SK-N-MC (cell line): ENCODE measurements at regions not wholly inside any gene's neighbourhood (a gene's known extent, or its start where the extent isn't known, plus 50 kb on each side); places are given as distances from the start of the nearest gene placed in this dataset.
"Not testable (repeated sequence)": the region's sequence is repeated elsewhere in the genome, so short reads cannot be mapped to it uniquely, and the experiment has no call there.

ENCODE experiments used
- DNase-seq: peaks from one replicate; pipeline ENCODE4 v3.0.0-alpha.2; 2011; ENCODE audit warnings: low read depth, low spot score
- H3K27ac ChIP-seq: fragments of 200-600 bp; sonication (generic); 2 replicates; pipeline ENCODE4 v1.5.1; 2016; ENCODE audit warnings: mixed run types
- H3K36me3 ChIP-seq: fragments of 200-600 bp; sonication (generic); 2 replicates; pipeline ENCODE4 v1.6.1; 2017; ENCODE audit warnings: antibody characterized with exemption, low read length, mixed read lengths; ENCODE audit not compliant: insufficient read depth
- H3K4me3 ChIP-seq: fragments of 200-600 bp; sonication (generic); 2 replicates; pipeline ENCODE4 v1.5.1; 2016
- H3K9ac ChIP-seq: fragments of 200-600 bp; sonication (generic); 2 replicates; pipeline ENCODE4 v1.8.0; 2017; ENCODE audit warnings: mixed run types, mixed read lengths; ENCODE audit not compliant: insufficient read length
- H3K9me3 ChIP-seq: fragments of 200-600 bp; sonication (generic); 2 replicates; pipeline ENCODE4 v1.6.1; 2017; ENCODE audit warnings: low read depth, mild to moderate bottlenecking, antibody characterized with exemption, low read length, moderate library complexity, mixed read lengths
- EZH2 ChIP-seq: fragments of 200-600 bp; sonication (generic); IDR thresholded peaks from one replicate; pipeline ENCODE4 v1.6.1; 2017; ENCODE audit warnings: antibody characterized with exemption
- FOXP2 ChIP-seq: optimal IDR thresholded peaks from 2 replicates; pipeline ENCODE3; 2011; ENCODE audit warnings: mild to moderate bottlenecking, moderate library complexity; ENCODE audit not compliant: insufficient read depth; ENCODE audit errors: extremely low read length, control extremely low read depth
- POLR2AphosphoS5 ChIP-seq: IDR thresholded peaks from 2 replicates; pipeline ENCODE4 v1.6.1; 2012; ENCODE audit warnings: mild to moderate bottlenecking, low read depth, low read length, borderline replicate concordance

- TF ChIP-seq POLR2AphosphoS5 (no peak), EZH2 (no peak), FOXP2 (no peak)
- H3K9ac ChIP-seq = no peak overlapping the region
Measured at GRCh38 chr11:92024788-92025187, 199.8 kb upstream of the FAT3 start.

GRCh38 chr11:92022499-92022898 is 202.1 kb upstream of the FAT3 start:
- no peak for TF ChIP-seq POLR2AphosphoS5
- no peak for TF ChIP-seq FOXP2
- TF ChIP-seq EZH2 = no peak
- Histone ChIP-seq H3K4me3 (no peak overlapping the region), H3K36me3 (no peaks in the 10 kb centered on the region), H3K9ac (no peak overlapping the region), H3K9me3 (no peaks in the 10 kb centered on the region), H3K27ac (no peak overlapping the region)
- no peak for DNase-seq

More at GRCh38 chr11:92024788-92025187, 199.8 kb upstream of the FAT3 start:
- DNase-seq = no peak
- Histone ChIP-seq H3K27ac (no peak overlapping the region), H3K4me3 (no peak overlapping the region), H3K9me3 (no peaks in the 10 kb centered on the region), H3K36me3 (no peaks in the 10 kb centered on the region)

- no peak for DNase-seq
- Histone ChIP-seq H3K36me3 (no peaks in the 10 kb centered on the region), H3K9ac (no peak overlapping the region), H3K9me3 (no peaks in the 10 kb centered on the region), H3K27ac (no peak overlapping the region), H3K4me3 (no peak overlapping the region)
- TF ChIP-seq POLR2AphosphoS5 (no peak), FOXP2 (no peak), EZH2 (no peak)
Measured at GRCh38 chr11:92018332-92018731, 206.3 kb upstream of the FAT3 start.

GRCh38 chr11:92008249-92008648 is 216.4 kb upstream of the FAT3 start:
- no peak for TF ChIP-seq FOXP2
- no peaks in the 10 kb centered on the region for H3K9me3 ChIP-seq
- no peak for DNase-seq
- H3K36me3 ChIP-seq = no peaks in the 10 kb centered on the region
- no peak overlapping the region for H3K4me3 ChIP-seq
- H3K27ac ChIP-seq = no peak overlapping the region
- H3K9ac ChIP-seq = no peak overlapping the region

GRCh38 chr11:92002568-92002967 is 222.1 kb upstream of the FAT3 start:
- TF ChIP-seq FOXP2 = no peak
- TF ChIP-seq EZH2 = no peak
- no peak for TF ChIP-seq POLR2AphosphoS5
- Histone ChIP-seq H3K9me3 (no peaks in the 10 kb centered on the region), H3K9ac (no peak overlapping the region), H3K36me3 (no peaks in the 10 kb centered on the region), H3K27ac (no peak overlapping the region), H3K4me3 (no peak overlapping the region)
- DNase-seq = no peak

GRCh38 chr11:91998481-91998880 is 226.1 kb upstream of the FAT3 start:
- no peak for DNase-seq
- TF ChIP-seq POLR2AphosphoS5 = no peak
- TF ChIP-seq EZH2 = no peak
- no peak for TF ChIP-seq FOXP2
- Histone ChIP-seq H3K27ac (no peak overlapping the region), H3K4me3 (no peak overlapping the region), H3K9ac (no peak overlapping the region), H3K9me3 (no peaks in the 10 kb centered on the region), H3K36me3 (no peaks in the 10 kb centered on the region)

- H3K9me3 ChIP-seq = no peaks in the 10 kb centered on the region
- no peak for TF ChIP-seq EZH2
- no peak for TF ChIP-seq POLR2AphosphoS5
- TF ChIP-seq FOXP2 = no peak
- no peaks in the 10 kb centered on the region for H3K36me3 ChIP-seq
- H3K9ac ChIP-seq = no peak overlapping the region
- no peak overlapping the region for H3K4me3 ChIP-seq
- no peak for DNase-seq
- no peak overlapping the region for H3K27ac ChIP-seq
Measured at GRCh38 chr11:91997226-91997625, 227.4 kb upstream of the FAT3 start.

- no peaks in the 10 kb centered on the region for H3K36me3 ChIP-seq
- DNase-seq = no peak
- H3K9ac ChIP-seq = no peak overlapping the region
- no peak for TF ChIP-seq POLR2AphosphoS5
- TF ChIP-seq FOXP2 = no peak
- TF ChIP-seq EZH2 = no peak
- H3K9me3 ChIP-seq = no peaks in the 10 kb centered on the region
- no peak overlapping the region for H3K4me3 ChIP-seq
- no peak overlapping the region for H3K27ac ChIP-seq
Measured at GRCh38 chr11:91996526-91996925, 228.1 kb upstream of the FAT3 start.

GRCh38 chr11:91988443-91988842 is 236.2 kb upstream of the FAT3 start:
- H3K9ac ChIP-seq, H3K4me3 ChIP-seq, H3K9me3 ChIP-seq, DNase-seq, H3K27ac ChIP-seq, H3K36me3 ChIP-seq: not testable (repeated sequence)

GRCh38 chr11:91986218-91986617 is 238.4 kb upstream of the FAT3 start:
- no peak for DNase-seq
- no peaks in the 10 kb centered on the region for H3K9me3 ChIP-seq
- TF ChIP-seq FOXP2 (no peak), EZH2 (no peak), POLR2AphosphoS5 (no peak)
- no peak overlapping the region for H3K4me3 ChIP-seq
- H3K9ac ChIP-seq = no peak overlapping the region
- H3K36me3 ChIP-seq = no peaks in the 10 kb centered on the region
- H3K27ac ChIP-seq = no peak overlapping the region
